GM21619 (cell line): ENCODE measurements at regions not wholly inside any gene's neighbourhood (a gene's known extent, or its start where the extent isn't known, plus 50 kb on each side); places are given as distances from the start of the nearest gene placed in this dataset.
"Not testable (repeated sequence)": the region's sequence is repeated elsewhere in the genome, so short reads cannot be mapped to it uniquely, and the experiment has no call there.

Experiments
- ATAC-seq: cut with Tn5 transposase; IDR thresholded peaks from one replicate; pipeline ENCODE4 v1.9.1; 2021; ENCODE audit not compliant: unreplicated experiment

GRCh38 chr9:87041553-87042235 lies 94.4 kb upstream of the GAS1 start:
- not testable (repeated sequence) for ATAC-seq

- not testable (repeated sequence) for ATAC-seq
Observed at GRCh38 chr9:87049929-87050608, 102.8 kb upstream of the GAS1 start.

- no peak for ATAC-seq
Observed at GRCh38 chr9:87054999-87055686, 107.8 kb upstream of the GAS1 start.

- no peak for ATAC-seq
Observed at GRCh38 chr9:87059772-87060171, 112.5 kb upstream of the GAS1 start.

GRCh38 chr9:87062746-87063145 lies 115.4 kb upstream of the GAS1 start:
- ATAC-seq, result no peak

GRCh38 chr9:87063246-87063645 lies 115.9 kb upstream of the GAS1 start:
- no peak for ATAC-seq

- ATAC-seq, result no peak
Observed at GRCh38 chr9:87063871-87064270, 116.6 kb upstream of the GAS1 start.

GRCh38 chr9:87064311-87064710 lies 117.0 kb upstream of the GAS1 start:
- no peak for ATAC-seq

GRCh38 chr9:87065981-87066380 lies 118.7 kb upstream of the GAS1 start:
- no peak for ATAC-seq

- no peak for ATAC-seq
Observed at GRCh38 chr9:87067426-87067825, 120.1 kb upstream of the GAS1 start.

- ATAC-seq, result no peak
Observed at GRCh38 chr9:87068177-87068840, 121.0 kb upstream of the GAS1 start.

GRCh38 chr9:87069690-87070089 lies 122.4 kb upstream of the GAS1 start:
- ATAC-seq, result no peak

GRCh38 chr9:87070336-87070735 lies 123.0 kb upstream of the GAS1 start:
- ATAC-seq, result no peak

- ATAC-seq, result no peak
Observed at GRCh38 chr9:87071473-87071872, 124.2 kb upstream of the GAS1 start.

GRCh38 chr9:87073692-87074091 lies 126.4 kb upstream of the GAS1 start:
- no peak for ATAC-seq

GRCh38 chr9:87075537-87075936 lies 128.2 kb upstream of the GAS1 start:
- ATAC-seq, result no peak

- ATAC-seq, result no peak
Observed at GRCh38 chr9:87076825-87077224, 129.5 kb upstream of the GAS1 start.

GRCh38 chr9:87077986-87078385 lies 130.7 kb upstream of the GAS1 start:
- no peak for ATAC-seq

- ATAC-seq, result no peak
Observed at GRCh38 chr9:87080512-87081264, 133.4 kb upstream of the GAS1 start.

GRCh38 chr9:87081503-87081902 lies 134.2 kb upstream of the GAS1 start:
- no peak for ATAC-seq

- ATAC-seq, result no peak
Observed at GRCh38 chr9:87083986-87084385, 136.7 kb upstream of the GAS1 start.
